ENCODE measurements at regions not wholly inside any gene's neighbourhood (a gene's known extent, or its start where the extent isn't known, plus 50 kb on each side); places are given as distances from the start of the nearest gene placed in this dataset.

DNA sequence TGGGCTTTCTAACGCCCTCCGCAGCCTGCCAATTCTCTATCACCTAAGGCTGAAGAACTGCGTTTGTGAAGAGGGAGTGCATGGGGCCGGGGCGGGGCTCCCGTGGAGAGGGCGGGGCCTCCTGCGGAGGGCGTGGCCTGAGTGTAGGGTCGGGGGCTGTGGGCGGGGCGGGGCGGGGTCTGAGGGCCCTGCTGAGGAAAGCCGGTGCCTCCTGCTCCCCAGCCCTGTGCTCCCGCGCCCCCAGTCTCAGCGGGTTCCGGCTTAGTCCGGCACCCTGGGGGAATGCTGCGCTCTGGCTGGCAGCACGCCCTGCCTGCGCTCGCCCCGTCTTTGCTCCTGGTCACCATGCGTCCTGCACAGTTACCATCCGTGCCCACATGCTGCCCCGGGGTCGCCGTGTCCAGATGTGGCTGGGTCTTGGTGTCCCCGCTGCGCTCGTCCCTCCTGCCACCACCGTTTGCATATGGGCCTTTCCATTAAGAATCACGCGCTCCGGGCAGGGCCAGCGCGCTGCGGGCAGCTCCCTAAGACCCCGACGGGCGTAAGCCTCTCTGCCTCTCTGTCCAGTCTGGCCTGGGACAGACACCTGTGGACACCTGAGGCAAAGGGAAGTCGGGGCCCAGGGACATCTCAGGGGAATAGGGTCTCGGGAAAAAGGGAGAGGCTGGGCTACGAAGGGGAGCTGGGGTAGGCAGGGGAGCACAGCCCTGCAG lies 144.0 kb upstream of the RET start:
- TF ChIP-seq, protein P1, sequence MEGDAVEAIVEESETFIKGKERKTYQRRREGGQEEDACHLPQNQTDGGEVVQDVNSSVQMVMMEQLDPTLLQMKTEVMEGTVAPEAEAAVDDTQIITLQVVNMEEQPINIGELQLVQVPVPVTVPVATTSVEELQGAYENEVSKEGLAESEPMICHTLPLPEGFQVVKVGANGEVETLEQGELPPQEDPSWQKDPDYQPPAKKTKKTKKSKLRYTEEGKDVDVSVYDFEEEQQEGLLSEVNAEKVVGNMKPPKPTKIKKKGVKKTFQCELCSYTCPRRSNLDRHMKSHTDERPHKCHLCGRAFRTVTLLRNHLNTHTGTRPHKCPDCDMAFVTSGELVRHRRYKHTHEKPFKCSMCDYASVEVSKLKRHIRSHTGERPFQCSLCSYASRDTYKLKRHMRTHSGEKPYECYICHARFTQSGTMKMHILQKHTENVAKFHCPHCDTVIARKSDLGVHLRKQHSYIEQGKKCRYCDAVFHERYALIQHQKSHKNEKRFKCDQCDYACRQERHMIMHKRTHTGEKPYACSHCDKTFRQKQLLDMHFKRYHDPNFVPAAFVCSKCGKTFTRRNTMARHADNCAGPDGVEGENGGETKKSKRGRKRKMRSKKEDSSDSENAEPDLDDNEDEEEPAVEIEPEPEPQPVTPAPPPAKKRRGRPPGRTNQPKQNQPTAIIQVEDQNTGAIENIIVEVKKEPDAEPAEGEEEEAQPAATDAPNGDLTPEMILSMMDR (IDR thresholded peaks at IDR 0.05): no peak
- no peak for TF ChIP-seq POLR2A (IDR thresholded peaks at IDR 0.05)

Measured in adrenal gland (tissue), 5 donors.